ENCODE measurements at regions not wholly inside any gene's neighbourhood (a gene's known extent, or its start where the extent isn't known, plus 50 kb on each side); places are given as distances from the start of the nearest gene placed in this dataset.

- BruUV-seq (replicated peaks) = no TSS peak
- POLR2A ChIA-PET = no interaction called here
- Histone ChIP-seq H3K27me3 (ENCODE audit: control insufficient read depth in 2 of 2, insufficient read depth in 2 of 2, low read length in 2 of 2) (no peaks in the 10 kb centered on the region), H2AFZ (ENCODE audit: low read depth, low read length) (no peak overlapping the region), H3K9me1 (ENCODE audit: control insufficient read depth, insufficient read depth, low read length) (no peaks in the 10 kb centered on the region), H3K9ac (ENCODE audit: insufficient read depth in 1 of 2, low read depth in 2 of 2, low read length in 2 of 2) (no peak overlapping the region), H3K4me2 (ENCODE audit: insufficient read depth, low read length) (no peak overlapping the region), H3K27ac (ENCODE audit: extremely low read depth, low read depth, low read length) (no peak overlapping the region), H3K36me3 (ENCODE audit: control insufficient read depth, insufficient read depth, low read length) (no peaks in the 10 kb centered on the region), H3K4me3 (no peak overlapping the region), H3K4me1 (replicated peaks in 1 of 2; ENCODE audit: control insufficient read depth in 2 of 2, insufficient read depth in 2 of 2, low read length in 2 of 2) (no peaks in the 10 kb centered on the region), H3K9me3 (replicated peaks; ENCODE audit: control insufficient read depth, insufficient read depth, low read depth, low read length) (no peaks in the 10 kb centered on the region), H4K20me1 (replicated peaks; ENCODE audit: control insufficient read depth, insufficient read depth, low read length) (no peaks in the 10 kb centered on the region), H3K79me2 (ENCODE audit: control insufficient read depth, insufficient read depth, low read length) (no peaks in the 10 kb centered on the region)
- WGBS (ENCODE audit: insufficient coverage, low coverage, missing lambda C conversion rate) = 4% methylated on average over 1 of the region's 1 CpG
- CTCF ChIA-PET (ENCODE audit: low intra/inter-chr PET ratio) = no interaction called here
- in situ Hi-C loops (cut with MboI) = no loop called here
- DNase-seq (ENCODE audit: extremely low read depth in 1 of 4, low spot score in 3 of 4) (no peak), FAIRE-seq (no peak), ATAC-seq (no peak)
- intact Hi-C loops (cut with micrococcal nuclease) = no loop called here
- TF ChIP-seq OTX1 (CRISPR knock-in tag; IDR thresholded peaks at IDR 0.05) = no peak
- TF ChIP-seq ZNF639 (CRISPR knock-in tag; conservative IDR thresholded peaks at IDR 0.05 in 1 of 2, IDR thresholded peaks at IDR 0.05 in 1 of 2) = no peak
- no peak for TF ChIP-seq CHD4 (IDR thresholded peaks at IDR 0.05; ENCODE audit: insufficient read depth, insufficient replicate concordance, low read depth, low read length, poor library complexity, severe bottlenecking)
- TF ChIP-seq NFXL1 (CRISPR knock-in tag; IDR thresholded peaks at IDR 0.05) = no peak
- TF ChIP-seq REST (IDR thresholded peaks at IDR 0.05; ENCODE audit: borderline replicate concordance) = no peak
- no peak for TF ChIP-seq REST (CRISPR knock-in tag; IDR thresholded peaks at IDR 0.05; ENCODE audit: low read depth)
- no peak for TF ChIP-seq ZNF766 (CRISPR knock-in tag; conservative IDR thresholded peaks at IDR 0.05)
- no peak for TF ChIP-seq ZNF140 (CRISPR knock-in tag; IDR thresholded peaks at IDR 0.05)
- TF ChIP-seq MYBL2 (IDR thresholded peaks at IDR 0.05; ENCODE audit: low read depth) = no peak
- no peak for TF ChIP-seq MYBL2 (CRISPR knock-in tag; IDR thresholded peaks at IDR 0.05; ENCODE audit: borderline replicate concordance)
- no peak for TF ChIP-seq ZNF41 (CRISPR knock-in tag; conservative IDR thresholded peaks at IDR 0.05)
- TF ChIP-seq SNIP1 (IDR thresholded peaks at IDR 0.05; ENCODE audit: low read depth) = no peak
These were observed 248.4 kb upstream of the HSF2 start for GRCh38 chr6:122151066-122151465.

Measured in K562 (cell line).